ENCODE measurements at regions not wholly inside any gene's neighbourhood (a gene's known extent, or its start where the extent isn't known, plus 50 kb on each side); places are given as distances from the start of the nearest gene placed in this dataset.
A peak's percentile ranks its signal among the peaks of the same experiment; 100 is the strongest.

DNA sequence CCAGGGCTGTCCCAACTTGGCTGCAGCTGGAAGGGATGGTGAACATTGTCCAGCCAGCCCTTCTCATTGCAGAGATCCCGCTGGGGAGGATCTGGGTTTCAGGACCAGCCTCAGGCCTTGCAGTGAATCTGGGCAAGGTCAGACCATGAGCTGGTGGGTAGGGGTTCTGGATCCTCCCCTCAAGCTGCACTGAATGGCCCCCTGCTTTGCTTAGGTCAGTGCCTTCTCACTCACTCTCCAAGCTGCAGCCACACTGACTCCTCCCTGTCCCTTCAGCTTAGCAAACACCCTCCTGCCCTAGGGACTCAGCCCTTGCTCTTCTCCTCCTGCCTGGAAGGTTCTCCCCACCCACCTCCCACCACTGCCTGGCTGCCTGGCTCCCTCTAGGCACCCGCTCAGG, 95.3 kb upstream of the KCNG1 start (continued):
- TF ChIP-seq CBFB (CRISPR knock-in tag; IDR thresholded peaks at IDR 0.05) (no peak), SNRNP70 (optimal IDR thresholded peaks at IDR 0.05; ENCODE audit: low read depth, low read length) (no peak)

- no peak for FAIRE-seq
- in situ Hi-C loops (cut with MboI) (no loop called here), intact Hi-C loops (cut with micrococcal nuclease) (no loop called here)
- no peak for ATAC-seq
- Histone ChIP-seq H3K4me2 (ENCODE audit: insufficient read depth, low read length) (no peak overlapping the region), H3K9ac (ENCODE audit: insufficient read depth in 1 of 2, low read depth in 2 of 2, low read length in 2 of 2) (no peak overlapping the region), H3K9me1 (ENCODE audit: control insufficient read depth, insufficient read depth, low read length) (no peaks in the 10 kb centered on the region), H3K4me1 (replicated peaks in 1 of 2; ENCODE audit: control insufficient read depth in 2 of 2, insufficient read depth in 2 of 2, low read length in 2 of 2) (no peaks in the 10 kb centered on the region), H3K27me3 (ENCODE audit: control insufficient read depth in 2 of 2, insufficient read depth in 2 of 2, low read length in 2 of 2) (peaks cover 3 to 42% of the 10 kb centered on the region in 2 experiments), H3K4me3 (no peak overlapping the region), H2AFZ (ENCODE audit: low read depth, low read length) (no peak overlapping the region), H4K20me1 (replicated peaks; ENCODE audit: control insufficient read depth, insufficient read depth, low read length) (no peaks in the 10 kb centered on the region), H3K79me2 (ENCODE audit: control insufficient read depth, insufficient read depth, low read length) (no peaks in the 10 kb centered on the region), H3K27ac (ENCODE audit: extremely low read depth, low read depth, low read length) (no peak overlapping the region), H3K36me3 (ENCODE audit: control insufficient read depth, insufficient read depth, low read length) (no peaks in the 10 kb centered on the region), H3K9me3 (replicated peaks; ENCODE audit: control insufficient read depth, insufficient read depth, low read depth, low read length) (no peaks in the 10 kb centered on the region)
- ChIA-PET CTCF (ENCODE audit: low intra/inter-chr PET ratio) (no interaction called here), POLR2A (interaction anchor here (0.8 kb wide), 1 partner anchor 20 kb away, joined by 3 read pairs; no protein-coding TSS in a partner anchor)
- 0% methylated on average over 9 of the region's 9 CpGs for WGBS (ENCODE audit: insufficient coverage, low coverage, missing lambda C conversion rate)
- BruUV-seq (replicated peaks) = no TSS peak
- DNase-seq (ENCODE audit: extremely low read depth in 1 of 4, low spot score in 3 of 4) = peak in 2 of 4 experiments; percentile 20 to 21
- no peak for TF ChIP-seq SIX5 (IDR thresholded peaks at IDR 0.05; ENCODE audit: borderline replicate concordance in 1 of 2, insufficient read depth in 1 of 2, low read depth in 1 of 2, low read length in 2 of 2)
- TF ChIP-seq, protein P1, sequence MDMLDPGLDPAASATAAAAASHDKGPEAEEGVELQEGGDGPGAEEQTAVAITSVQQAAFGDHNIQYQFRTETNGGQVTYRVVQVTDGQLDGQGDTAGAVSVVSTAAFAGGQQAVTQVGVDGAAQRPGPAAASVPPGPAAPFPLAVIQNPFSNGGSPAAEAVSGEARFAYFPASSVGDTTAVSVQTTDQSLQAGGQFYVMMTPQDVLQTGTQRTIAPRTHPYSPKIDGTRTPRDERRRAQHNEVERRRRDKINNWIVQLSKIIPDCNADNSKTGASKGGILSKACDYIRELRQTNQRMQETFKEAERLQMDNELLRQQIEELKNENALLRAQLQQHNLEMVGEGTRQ (CRISPR knock-in tag; IDR thresholded peaks at IDR 0.05) = peak; percentile 51; the same call in 1 of the 2 replicates
- TF ChIP-seq, protein P2, sequence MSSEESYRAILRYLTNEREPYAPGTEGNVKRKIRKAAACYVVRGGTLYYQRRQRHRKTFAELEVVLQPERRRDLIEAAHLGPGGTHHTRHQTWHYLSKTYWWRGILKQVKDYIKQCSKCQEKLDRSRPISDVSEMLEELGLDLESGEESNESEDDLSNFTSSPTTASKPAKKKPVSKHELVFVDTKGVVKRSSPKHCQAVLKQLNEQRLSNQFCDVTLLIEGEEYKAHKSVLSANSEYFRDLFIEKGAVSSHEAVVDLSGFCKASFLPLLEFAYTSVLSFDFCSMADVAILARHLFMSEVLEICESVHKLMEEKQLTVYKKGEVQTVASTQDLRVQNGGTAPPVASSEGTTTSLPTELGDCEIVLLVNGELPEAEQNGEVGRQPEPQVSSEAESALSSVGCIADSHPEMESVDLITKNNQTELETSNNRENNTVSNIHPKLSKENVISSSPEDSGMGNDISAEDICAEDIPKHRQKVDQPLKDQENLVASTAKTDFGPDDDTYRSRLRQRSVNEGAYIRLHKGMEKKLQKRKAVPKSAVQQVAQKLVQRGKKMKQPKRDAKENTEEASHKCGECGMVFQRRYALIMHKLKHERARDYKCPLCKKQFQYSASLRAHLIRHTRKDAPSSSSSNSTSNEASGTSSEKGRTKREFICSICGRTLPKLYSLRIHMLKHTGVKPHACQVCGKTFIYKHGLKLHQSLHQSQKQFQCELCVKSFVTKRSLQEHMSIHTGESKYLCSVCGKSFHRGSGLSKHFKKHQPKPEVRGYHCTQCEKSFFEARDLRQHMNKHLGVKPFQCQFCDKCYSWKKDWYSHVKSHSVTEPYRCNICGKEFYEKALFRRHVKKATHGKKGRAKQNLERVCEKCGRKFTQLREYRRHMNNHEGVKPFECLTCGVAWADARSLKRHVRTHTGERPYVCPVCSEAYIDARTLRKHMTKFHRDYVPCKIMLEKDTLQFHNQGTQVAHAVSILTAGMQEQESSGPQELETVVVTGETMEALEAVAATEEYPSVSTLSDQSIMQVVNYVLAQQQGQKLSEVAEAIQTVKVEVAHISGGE (CRISPR knock-in tag; IDR thresholded peaks at IDR 0.05) = no peak
- TF ChIP-seq, protein P3, sequence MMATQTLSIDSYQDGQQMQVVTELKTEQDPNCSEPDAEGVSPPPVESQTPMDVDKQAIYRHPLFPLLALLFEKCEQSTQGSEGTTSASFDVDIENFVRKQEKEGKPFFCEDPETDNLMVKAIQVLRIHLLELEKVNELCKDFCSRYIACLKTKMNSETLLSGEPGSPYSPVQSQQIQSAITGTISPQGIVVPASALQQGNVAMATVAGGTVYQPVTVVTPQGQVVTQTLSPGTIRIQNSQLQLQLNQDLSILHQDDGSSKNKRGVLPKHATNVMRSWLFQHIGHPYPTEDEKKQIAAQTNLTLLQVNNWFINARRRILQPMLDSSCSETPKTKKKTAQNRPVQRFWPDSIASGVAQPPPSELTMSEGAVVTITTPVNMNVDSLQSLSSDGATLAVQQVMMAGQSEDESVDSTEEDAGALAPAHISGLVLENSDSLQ (IDR thresholded peaks at IDR 0.05) = 0 out of 2 replicates have a peak, but pooled peaks have one; percentile 9
- TF ChIP-seq, protein P4, sequence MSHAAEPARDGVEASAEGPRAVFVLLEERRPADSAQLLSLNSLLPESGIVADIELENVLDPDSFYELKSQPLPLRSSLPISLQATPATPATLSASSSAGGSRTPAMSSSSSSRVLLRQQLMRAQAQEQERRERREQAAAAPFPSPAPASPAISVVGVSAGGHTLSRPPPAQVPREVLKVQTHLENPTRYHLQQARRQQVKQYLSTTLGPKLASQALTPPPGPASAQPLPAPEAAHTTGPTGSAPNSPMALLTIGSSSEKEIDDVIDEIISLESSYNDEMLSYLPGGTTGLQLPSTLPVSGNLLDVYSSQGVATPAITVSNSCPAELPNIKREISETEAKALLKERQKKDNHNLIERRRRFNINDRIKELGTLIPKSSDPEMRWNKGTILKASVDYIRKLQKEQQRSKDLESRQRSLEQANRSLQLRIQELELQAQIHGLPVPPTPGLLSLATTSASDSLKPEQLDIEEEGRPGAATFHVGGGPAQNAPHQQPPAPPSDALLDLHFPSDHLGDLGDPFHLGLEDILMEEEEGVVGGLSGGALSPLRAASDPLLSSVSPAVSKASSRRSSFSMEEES (CRISPR knock-in tag; IDR thresholded peaks at IDR 0.05) = peak; percentile 69
These were observed 94.1 kb upstream of the KCNG1 start for GRCh38 chr20:51116765-51117686.

All from K562 (cell line).